T-cell (primary cell): ENCODE measurements at regions not wholly inside any gene's neighbourhood (a gene's known extent, or its start where the extent isn't known, plus 50 kb on each side); places are given as distances from the start of the nearest gene placed in this dataset.

Experiments
- ATAC-seq, 4 experiments: fragments of 200-7000 bp in 3 of 4; fragments of 150-1000 bp in 1 of 4; cut with Tn5 transposase; replicated peaks in 1 of 4; 1 replicate in 3 of 4; 2 replicates in 1 of 4; pipeline ENCODE4 v1.10.0; 2021; ENCODE audit warnings: moderate library complexity in 3 of 4, mild to moderate bottlenecking in 2 of 4, moderate number of reproducible peaks in 1 of 4
- CTCF ChIA-PET, 2 donors: fragments of 300-600 bp; sonication (Branson Sonifier 250); formaldehyde crosslinking; loops; one replicate each; lab custom pipeline; 2022; ENCODE audit warnings: antibody characterized with exemption in 2 of 2; lab: Charles Lee
- POLR2A ChIA-PET, 2 donors: fragments of 300-600 bp; sonication (Branson Sonifier 250); formaldehyde crosslinking; loops; one replicate each; lab custom pipeline; 2022; ENCODE audit warnings: antibody characterized with exemption in 2 of 2; lab: Charles Lee
- DNase-seq, 35 experiments: peaks; one replicate each; pipeline versions ENCODE4 v3.0.0 to v3.0.0-alpha.2; 2013 to 2023
- H3K27ac ChIP-seq: one replicate; pipeline ENCODE4 v1.5.1; 2013; ENCODE audit warnings: low read length
- H3K27me3 ChIP-seq, 2 experiments: replicated peaks in 1 of 2; 1 replicate in 1 of 2; 2 replicates in 1 of 2; pipeline versions ENCODE4 v1.6.1 to v1.7.0; 2013; ENCODE audit warnings: low read length in 1 of 2, mixed read lengths in 1 of 2; ENCODE audit not compliant: control insufficient read depth in 2 of 2, insufficient read depth in 2 of 2; ENCODE audit errors: extremely low read depth in 1 of 2
- H3K36me3 ChIP-seq, 2 donors: 1 replicate in 1 of 2; 2 replicates in 1 of 2; pipeline versions ENCODE4 v1.6.1 to v1.7.0; 2013; ENCODE audit warnings: low read length in 1 of 2; ENCODE audit not compliant: control insufficient read depth in 2 of 2, insufficient read depth in 1 of 2; ENCODE audit errors: extremely low read depth in 1 of 2
- H3K4me1 ChIP-seq, 2 experiments: 1 replicate in 1 of 2; 2 replicates in 1 of 2; pipeline versions ENCODE4 v1.6.1 to v1.7.0; 2013; ENCODE audit warnings: low read length in 2 of 2, mixed read lengths in 1 of 2; ENCODE audit not compliant: insufficient read depth in 2 of 2, control insufficient read depth in 1 of 2; ENCODE audit errors: extremely low read depth in 1 of 2
- H3K4me3 ChIP-seq, 2 donors: 1 replicate in 1 of 2; 2 replicates in 1 of 2; pipeline versions ENCODE4 v1.5.1 to v1.7.0; 2013; ENCODE audit warnings: mild to moderate bottlenecking in 2 of 2, low read length in 1 of 2, moderate library complexity in 1 of 2; ENCODE audit not compliant: control insufficient read depth in 1 of 2; ENCODE audit errors: extremely low read depth in 1 of 2
- H3K9me3 ChIP-seq: 2 replicates; pipeline ENCODE4 v1.7.0; 2013
- H3K27ac Mint-ChIP-seq, 2 donors: one replicate each; pipeline ENCODE4 v1.8.0; 2020 to 2021; ENCODE audit warnings: mild to moderate bottlenecking in 2 of 2, mixed read lengths in 2 of 2
- H3K27me3 Mint-ChIP-seq, 2 donors: one replicate each; pipeline ENCODE4 v1.8.0; 2021 to 2022; ENCODE audit warnings: mixed read lengths in 2 of 2
- H3K36me3 Mint-ChIP-seq: one replicate; pipeline ENCODE4 v1.8.0; 2021; ENCODE audit warnings: mixed read lengths
- H3K4me1 Mint-ChIP-seq, 3 donors: one replicate each; pipeline ENCODE4 v1.8.0; 2020 to 2022; ENCODE audit warnings: mixed read lengths in 3 of 3, mild to moderate bottlenecking in 1 of 3
- H3K4me3 Mint-ChIP-seq, 3 donors: one replicate each; pipeline ENCODE4 v1.8.0; 2020 to 2022; ENCODE audit warnings: mild to moderate bottlenecking in 3 of 3, mixed read lengths in 3 of 3, moderate library complexity in 3 of 3
- H3K9me3 Mint-ChIP-seq, 3 donors: one replicate each; pipeline ENCODE4 v1.8.0; 2020 to 2022; ENCODE audit warnings: mixed read lengths in 3 of 3
- WGBS: methylation state at CpG from one replicate; pipeline ENCODE4 v1.1.5; 2013; ENCODE audit warnings: missing lambda C conversion rate; ENCODE audit not compliant: insufficient coverage; 5-methylcytosine and 5-hydroxymethylcytosine counted together

- Histone ChIP-seq H3K9me3 (no peaks in the 10 kb centered on the region), H3K4me1 (no peaks in the 10 kb centered on the region), H3K36me3 (no peaks in the 10 kb centered on the region), H3K27ac (no peak overlapping the region), H3K27me3 (no peaks in the 10 kb centered on the region), H3K4me3 (no peak overlapping the region)
- ATAC-seq = no peak
- DNase-seq = no peak
- Mint-ChIP-seq H3K9me3 (peaks cover 3 to 12% (median 8%) of the 10 kb centered on the region in 3 donors), H3K27me3 (no peaks in the 10 kb centered on the region), H3K36me3 (no peaks in the 10 kb centered on the region), H3K4me3 (no peak overlapping the region), H3K4me1 (no peaks in the 10 kb centered on the region), H3K27ac (no peak overlapping the region)
- no CpG with 5 or more reads among the region's 2 CpGs for WGBS
- ChIA-PET CTCF (no interaction called here), POLR2A (no interaction called here)
These were observed 369.6 kb upstream of the VWC2 start for GRCh38 chr7:49403844-49404243.

GRCh38 chr7:49407205-49407604 lies 366.2 kb upstream of the VWC2 start:
- WGBS = 83% methylated on average over 4 of the region's 4 CpGs
- no peaks in the 10 kb centered on the region for H3K27me3 ChIP-seq
- H3K4me1 ChIP-seq = no peaks in the 10 kb centered on the region
- DNase-seq = no peak
- H3K27ac Mint-ChIP-seq = no peak overlapping the region
- H3K27ac ChIP-seq = no peak overlapping the region
- CTCF ChIA-PET = no interaction called here
- no peaks in the 10 kb centered on the region for H3K27me3 Mint-ChIP-seq
- POLR2A ChIA-PET = interaction anchor here in 1 of 2 donors (0.6 kb wide), 1 partner anchor 20 kb away, joined by 3 read pairs; no protein-coding TSS in a partner anchor
- no peaks in the 10 kb centered on the region for H3K4me1 Mint-ChIP-seq
- ATAC-seq = no peak
- H3K36me3 ChIP-seq = no peaks in the 10 kb centered on the region
- no peak overlapping the region for H3K4me3 Mint-ChIP-seq
- no peak overlapping the region for H3K4me3 ChIP-seq
- H3K9me3 ChIP-seq = no peaks in the 10 kb centered on the region
- no peaks in the 10 kb centered on the region for H3K36me3 Mint-ChIP-seq
- peaks cover 6 to 8% (median 7%) of the 10 kb centered on the region in 3 donors for H3K9me3 Mint-ChIP-seq

- WGBS = 17% methylated on average over 1 of the region's 2 CpGs
- no peaks in the 10 kb centered on the region for H3K27me3 ChIP-seq
- Mint-ChIP-seq H3K4me3 (no peak overlapping the region), H3K27ac (no peak overlapping the region), H3K27me3 (no peaks in the 10 kb centered on the region), H3K4me1 (no peaks in the 10 kb centered on the region), H3K36me3 (no peaks in the 10 kb centered on the region), H3K9me3 (peaks cover 8 to 17% (median 13%) of the 10 kb centered on the region in 3 donors)
- no peaks in the 10 kb centered on the region for H3K9me3 ChIP-seq
- no peaks in the 10 kb centered on the region for H3K4me1 ChIP-seq
- POLR2A ChIA-PET = no interaction called here
- CTCF ChIA-PET = no interaction called here
- no peak overlapping the region for H3K4me3 ChIP-seq
- no peaks in the 10 kb centered on the region for H3K36me3 ChIP-seq
- ATAC-seq = no peak
- no peak overlapping the region for H3K27ac ChIP-seq
- no peak for DNase-seq
These were observed 356.4 kb upstream of the VWC2 start for GRCh38 chr7:49417034-49417433.

- Histone ChIP-seq H3K4me1 (no peaks in the 10 kb centered on the region), H3K36me3 (no peaks in the 10 kb centered on the region), H3K9me3 (no peaks in the 10 kb centered on the region), H3K27ac (no peak overlapping the region), H3K27me3 (no peaks in the 10 kb centered on the region), H3K4me3 (no peak overlapping the region)
- Mint-ChIP-seq H3K27ac (no peak overlapping the region), H3K4me3 (no peak overlapping the region), H3K36me3 (no peaks in the 10 kb centered on the region), H3K27me3 (no peaks in the 10 kb centered on the region), H3K9me3 (peaks cover 12 to 13% (median 12%) of the 10 kb centered on the region in 3 donors), H3K4me1 (no peaks in the 10 kb centered on the region)
- WGBS = 86% methylated on average over 1 of the region's 3 CpGs
- ChIA-PET CTCF (no interaction called here), POLR2A (no interaction called here)
- DNase-seq (no peak), ATAC-seq (no peak)
These were observed 354.5 kb upstream of the VWC2 start for GRCh38 chr7:49418963-49419362.

GRCh38 chr7:49422564-49422963 lies 350.9 kb upstream of the VWC2 start:
- Histone ChIP-seq H3K27ac (no peak overlapping the region), H3K9me3 (no peaks in the 10 kb centered on the region), H3K4me3 (no peak overlapping the region), H3K36me3 (no peaks in the 10 kb centered on the region), H3K4me1 (no peaks in the 10 kb centered on the region), H3K27me3 (no peaks in the 10 kb centered on the region)
- ATAC-seq = no peak
- ChIA-PET CTCF (no interaction called here), POLR2A (no interaction called here)
- H3K36me3 Mint-ChIP-seq = no peaks in the 10 kb centered on the region
- H3K27ac Mint-ChIP-seq = no peak overlapping the region
- no peaks in the 10 kb centered on the region for H3K4me1 Mint-ChIP-seq
- H3K4me3 Mint-ChIP-seq = no peak overlapping the region
- peaks cover 0 to 8% (median 6%) of the 10 kb centered on the region in 3 donors for H3K9me3 Mint-ChIP-seq
- no peak for DNase-seq
- H3K27me3 Mint-ChIP-seq = no peaks in the 10 kb centered on the region

- no peak overlapping the region for H3K27ac ChIP-seq
- no peaks in the 10 kb centered on the region for H3K4me1 ChIP-seq
- DNase-seq (no peak), ATAC-seq (no peak)
- no peaks in the 10 kb centered on the region for H3K27me3 ChIP-seq
- Mint-ChIP-seq H3K9me3 (peaks cover 0 to 8% (median 3%) of the 10 kb centered on the region in 3 donors), H3K27ac (no peak overlapping the region), H3K36me3 (no peaks in the 10 kb centered on the region), H3K27me3 (no peaks in the 10 kb centered on the region), H3K4me3 (no peak overlapping the region), H3K4me1 (no peaks in the 10 kb centered on the region)
- no peaks in the 10 kb centered on the region for H3K9me3 ChIP-seq
- CTCF ChIA-PET = no interaction called here
- no peaks in the 10 kb centered on the region for H3K36me3 ChIP-seq
- no peak overlapping the region for H3K4me3 ChIP-seq
- POLR2A ChIA-PET = no interaction called here
These were observed 349.3 kb upstream of the VWC2 start for GRCh38 chr7:49424109-49424508.

- DNase-seq = no peak
- Histone ChIP-seq H3K36me3 (no peaks in the 10 kb centered on the region), H3K4me1 (no peaks in the 10 kb centered on the region), H3K9me3 (no peaks in the 10 kb centered on the region), H3K27ac (no peak overlapping the region), H3K27me3 (no peaks in the 10 kb centered on the region), H3K4me3 (no peak overlapping the region)
- no peaks in the 10 kb centered on the region for H3K4me1 Mint-ChIP-seq
- ChIA-PET POLR2A (no interaction called here), CTCF (no interaction called here)
- no peak overlapping the region for H3K4me3 Mint-ChIP-seq
- H3K9me3 Mint-ChIP-seq = peaks cover 0 to 8% (median 2%) of the 10 kb centered on the region in 3 donors
- no peaks in the 10 kb centered on the region for H3K36me3 Mint-ChIP-seq
- H3K27me3 Mint-ChIP-seq = no peaks in the 10 kb centered on the region
- ATAC-seq = no peak
- WGBS = 20% methylated on average over 2 of the region's 5 CpGs
- no peak overlapping the region for H3K27ac Mint-ChIP-seq
These were observed 348.1 kb upstream of the VWC2 start for GRCh38 chr7:49425277-49425818.
